SH-SY5Y (cell line): ENCODE measurements at regions not wholly inside any gene's neighbourhood (a gene's known extent, or its start where the extent isn't known, plus 50 kb on each side); places are given as distances from the start of the nearest gene placed in this dataset.

Source experiments
- GATA2 ChIP-seq: IDR thresholded peaks from 2 replicates; pipeline ENCODE4 v1.6.1; 2011; ENCODE audit warnings: mild to moderate bottlenecking, low read depth, low read length
- GATA3 ChIP-seq: IDR thresholded peaks from 2 replicates; pipeline ENCODE4 v1.6.1; 2011; ENCODE audit warnings: low read depth, mild to moderate bottlenecking, low read length, moderate library complexity

- TF ChIP-seq GATA3 (no peak), GATA2 (no peak)
Measured at GRCh38 chr12:38152816-38153736, 163.5 kb upstream of the ALG10B start.

DNA sequence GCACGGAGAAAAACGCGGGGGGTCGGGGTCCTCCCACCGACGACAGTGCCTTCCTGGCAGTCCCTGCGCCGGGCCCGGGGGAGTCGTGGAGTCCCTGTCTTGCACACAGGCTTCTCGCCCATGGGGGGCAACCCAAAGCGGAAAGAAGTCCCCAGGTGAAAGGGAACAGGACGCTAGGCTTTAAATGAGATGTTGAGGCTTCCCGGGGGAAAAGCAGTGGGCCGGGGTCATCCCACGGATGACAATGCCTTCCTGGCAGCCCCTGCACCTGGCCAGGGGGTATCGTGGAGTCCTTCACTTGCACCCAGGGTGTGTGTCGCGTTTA lies 162.9 kb upstream of the ALG10B start:
- TF ChIP-seq GATA3 (no peak), GATA2 (no peak)

GRCh38 chr12:38154096-38155019 lies 162.2 kb upstream of the ALG10B start:
- no peak for TF ChIP-seq GATA3
- TF ChIP-seq GATA2, result no peak

DNA sequence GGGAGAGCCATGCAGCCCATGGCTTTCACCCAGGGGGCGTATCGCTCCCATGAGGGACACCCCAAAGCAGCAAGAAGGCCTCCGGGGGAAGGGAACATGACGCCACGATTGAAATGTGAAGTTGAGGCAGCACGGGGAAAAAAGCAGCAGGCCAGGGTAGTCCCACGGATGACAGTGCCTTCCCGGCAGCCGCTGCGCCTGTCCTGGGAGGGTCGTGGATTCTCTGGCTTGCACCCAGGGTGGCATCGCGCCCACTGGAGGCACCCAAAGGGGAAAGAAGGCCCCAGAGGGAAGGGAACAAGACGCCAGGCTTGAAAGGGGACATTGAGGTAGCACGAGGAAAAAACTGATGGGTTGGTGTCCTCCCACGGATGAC lies 161.6 kb upstream of the ALG10B start:
- no peak for TF ChIP-seq GATA3
- no peak for TF ChIP-seq GATA2

- no peak for TF ChIP-seq GATA2
- TF ChIP-seq GATA3, result no peak
Measured at GRCh38 chr12:38155526-38156496, 160.8 kb upstream of the ALG10B start.

GRCh38 chr12:38156497-38157245 lies 159.9 kb upstream of the ALG10B start:
- no peak for TF ChIP-seq GATA3
- no peak for TF ChIP-seq GATA2

DNA sequence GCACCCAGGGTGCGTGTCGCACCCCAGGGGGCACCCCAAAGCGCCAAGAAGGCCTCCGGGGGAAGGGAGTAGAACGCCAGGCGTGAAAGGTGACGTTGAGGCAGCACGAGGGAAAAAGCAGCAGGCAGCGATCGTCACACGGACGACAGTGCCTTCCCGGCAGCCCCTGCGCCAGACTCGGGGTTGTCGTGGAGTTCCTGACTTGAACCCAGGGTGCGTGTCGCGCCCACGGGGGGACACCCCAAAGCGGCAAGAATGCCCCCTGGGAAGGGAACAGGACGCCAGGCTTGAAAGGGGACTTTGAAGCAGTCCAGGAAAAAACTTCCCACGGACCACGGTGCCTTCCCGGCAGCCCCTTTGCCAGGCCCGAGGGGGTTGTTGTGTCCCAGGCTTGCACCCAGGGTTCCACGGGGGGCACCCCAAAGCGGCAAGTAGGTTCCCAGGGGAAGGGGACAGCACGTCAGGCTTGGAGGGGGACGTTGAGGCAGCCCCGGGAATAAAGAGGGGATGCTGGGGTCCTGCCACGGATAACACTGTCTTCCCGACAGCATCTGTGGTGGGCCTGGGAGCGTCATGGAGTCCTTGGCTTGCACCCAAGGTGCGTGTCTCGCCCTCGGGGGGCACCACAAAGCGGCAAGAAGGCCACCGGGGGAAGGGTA lies 159.2 kb upstream of the ALG10B start:
- TF ChIP-seq GATA2 (no peak), GATA3 (no peak)

DNA sequence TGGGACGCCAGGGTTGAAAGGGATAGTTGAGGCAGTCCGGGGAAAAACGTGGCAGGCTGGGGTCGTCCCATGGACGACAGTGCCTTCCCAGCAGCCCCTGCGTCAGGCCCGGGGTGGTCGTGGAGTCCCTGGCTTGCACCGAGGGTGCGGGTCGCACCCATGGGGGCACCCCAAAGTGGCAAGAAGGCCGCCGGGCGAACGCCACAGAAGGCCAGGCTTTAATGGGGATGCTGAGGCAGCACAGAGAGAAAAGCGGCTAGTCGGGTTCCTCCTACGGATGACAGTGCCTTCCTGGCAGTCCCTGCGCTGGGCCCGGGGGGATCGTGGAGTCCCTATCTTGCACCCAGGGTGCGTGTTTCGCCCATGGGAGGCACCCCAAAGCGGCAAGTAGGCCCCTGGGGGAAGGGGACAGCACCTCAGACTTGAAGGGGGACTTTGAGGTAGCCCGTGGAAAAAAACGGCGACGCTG lies 158.6 kb upstream of the ALG10B start:
- TF ChIP-seq GATA3 (no peak), GATA2 (no peak)

- TF ChIP-seq GATA2 (no peak), GATA3 (no peak)
Measured at GRCh38 chr12:38158428-38159091, 158.0 kb upstream of the ALG10B start.

GRCh38 chr12:38159092-38159551 lies 157.5 kb upstream of the ALG10B start:
- TF ChIP-seq GATA3 (no peak), GATA2 (no peak)

DNA sequence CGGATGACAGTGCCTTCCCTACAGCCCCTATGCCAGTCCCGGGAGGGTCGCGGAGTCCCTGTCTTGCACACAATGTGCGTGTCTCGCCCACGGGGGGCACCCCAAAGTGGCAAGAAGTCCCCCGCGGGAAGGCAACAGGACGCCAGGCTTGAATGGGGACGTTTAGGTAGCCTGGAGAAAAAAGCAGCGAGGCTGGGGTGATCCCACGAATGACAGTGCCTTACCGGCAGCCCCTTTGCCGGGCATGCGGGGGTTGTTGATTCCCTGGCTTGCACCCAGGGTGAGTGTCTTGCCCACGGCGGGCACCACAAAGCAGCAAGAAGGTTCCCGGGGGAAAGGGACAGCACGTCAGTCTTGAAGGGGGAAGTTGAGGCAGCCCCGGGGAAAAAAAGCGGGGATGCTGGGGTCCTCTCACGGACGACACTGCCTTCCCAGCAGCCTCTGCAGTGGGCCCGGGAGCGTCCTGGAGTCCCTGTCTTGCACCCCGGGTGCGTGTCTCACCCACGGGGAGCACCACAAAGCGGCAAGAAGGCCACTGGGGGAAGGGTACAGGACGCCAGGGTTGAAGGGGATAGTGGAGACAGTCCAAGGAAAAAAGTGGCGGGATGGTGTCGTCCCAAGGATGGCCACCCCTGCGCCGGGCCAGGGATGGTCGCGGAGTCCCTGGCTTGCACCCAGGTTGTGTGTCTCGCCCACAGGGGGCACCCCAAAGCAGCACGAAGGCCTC lies 156.8 kb upstream of the ALG10B start:
- TF ChIP-seq GATA3 (no peak), GATA2 (no peak)
